ENCODE measurements at regions not wholly inside any gene's neighbourhood (a gene's known extent, or its start where the extent isn't known, plus 50 kb on each side); places are given as distances from the start of the nearest gene placed in this dataset.

GRCh38 chr3:1847571-1847970, 251.1 kb upstream of the CNTN4 start:
- no peak for TF ChIP-seq CTCF (IDR thresholded peaks at IDR 0.05)
- no peak for TF ChIP-seq POLR2A (IDR thresholded peaks at IDR 0.05)

All from testis (tissue), 2 donors.